ENCODE measurements at regions not wholly inside any gene's neighbourhood (a gene's known extent, or its start where the extent isn't known, plus 50 kb on each side); places are given as distances from the start of the nearest gene placed in this dataset.
"Not testable (repeated sequence)": the region's sequence is repeated elsewhere in the genome, so short reads cannot be mapped to it uniquely, and the experiment has no call there.

GRCh38 chr20:12733811-12734210, 275.0 kb upstream of the SPTLC3 start:
- Mint-ChIP-seq H3K4me3 (no peak overlapping the region), H3K27me3 (ENCODE audit: low read depth) (no peaks in the 10 kb centered on the region), H3K36me3 (ENCODE audit: insufficient read depth) (no peaks in the 10 kb centered on the region), H3K9me3 (peaks cover 11% of the 10 kb centered on the region), H3K4me1 (ENCODE audit: low read depth) (no peaks in the 10 kb centered on the region)
- DNase-seq: no peak
- ATAC-seq: no peak

DNA sequence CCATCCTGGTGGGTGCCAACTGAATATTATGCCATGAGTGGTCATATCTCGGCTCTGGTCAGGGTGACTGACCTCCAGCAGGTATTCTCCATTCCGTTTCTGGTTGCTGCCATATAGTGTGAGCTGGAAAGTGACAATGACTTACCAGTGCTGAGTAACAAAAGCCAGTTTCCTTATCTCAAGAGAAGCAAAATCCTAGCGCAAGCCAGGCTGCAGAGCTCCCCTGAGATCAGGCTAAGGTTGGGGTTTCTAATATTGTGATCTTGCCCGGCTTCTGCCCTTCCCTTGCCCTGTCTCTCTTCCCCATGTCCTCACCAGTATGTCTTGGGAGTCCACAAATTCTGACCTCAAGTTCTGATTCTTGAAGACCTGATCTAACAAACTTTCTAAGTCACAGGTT, 271.3 kb upstream of the SPTLC3 start:
- H3K27me3 Mint-ChIP-seq (ENCODE audit: low read depth): no peaks in the 10 kb centered on the region
- DNase-seq: no peak
- no peaks in the 10 kb centered on the region for H3K36me3 Mint-ChIP-seq (ENCODE audit: insufficient read depth)
- peaks cover 14% of the 10 kb centered on the region for H3K9me3 Mint-ChIP-seq
- H3K4me3 Mint-ChIP-seq: no peak overlapping the region
- no peak for ATAC-seq
- H3K4me1 Mint-ChIP-seq (ENCODE audit: low read depth): no peaks in the 10 kb centered on the region

DNA sequence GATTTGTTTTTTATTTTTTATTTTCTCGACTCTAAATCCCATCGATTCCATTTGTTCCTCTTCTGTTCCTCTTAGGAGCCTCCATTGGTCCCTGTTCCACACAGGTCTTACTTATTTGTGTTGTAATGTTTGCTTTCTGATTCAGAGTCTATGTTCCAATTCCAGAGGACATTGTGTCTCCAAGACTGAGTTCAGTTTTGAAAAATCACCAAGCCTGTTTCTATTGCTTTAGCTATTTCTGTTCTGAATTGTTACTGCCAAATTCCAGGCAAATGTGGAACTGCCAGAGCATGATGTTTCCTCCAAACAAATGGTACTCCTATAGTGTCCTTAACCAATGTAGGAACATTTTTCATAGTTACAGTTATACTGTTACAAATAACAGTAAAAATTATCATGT, 270.9 kb upstream of the SPTLC3 start:
- Mint-ChIP-seq H3K27me3 (ENCODE audit: low read depth) (no peaks in the 10 kb centered on the region), H3K4me3 (no peak overlapping the region), H3K9me3 (peaks cover 14% of the 10 kb centered on the region), H3K36me3 (ENCODE audit: insufficient read depth) (no peaks in the 10 kb centered on the region), H3K4me1 (ENCODE audit: low read depth) (no peaks in the 10 kb centered on the region)
- no peak for ATAC-seq
- no peak for DNase-seq

DNA sequence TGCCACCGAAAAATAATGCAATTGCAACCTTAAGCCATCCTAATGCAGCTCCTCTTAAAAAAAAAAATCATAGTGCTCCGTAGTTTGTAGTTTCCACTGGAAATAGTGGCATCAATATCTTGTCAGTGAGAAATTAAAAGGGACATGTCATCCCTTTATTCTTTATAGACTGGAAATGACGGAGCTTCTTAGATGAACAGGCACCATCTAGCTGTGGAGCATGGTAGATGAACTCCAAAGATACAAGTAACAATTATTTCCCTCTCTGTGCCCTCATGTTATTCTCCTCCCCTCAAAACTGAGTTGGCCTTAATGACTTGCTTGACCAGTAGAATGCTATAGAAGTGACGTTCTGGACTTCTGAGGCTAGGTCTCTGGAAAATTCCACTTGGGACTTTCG, 268.1 kb upstream of the SPTLC3 start:
- H3K4me3 Mint-ChIP-seq: no peak overlapping the region
- ATAC-seq (no peak), DNase-seq (no peak)
- H3K4me1 Mint-ChIP-seq (ENCODE audit: low read depth): no peaks in the 10 kb centered on the region
- H3K9me3 Mint-ChIP-seq: peaks cover 15% of the 10 kb centered on the region
- no peaks in the 10 kb centered on the region for H3K36me3 Mint-ChIP-seq (ENCODE audit: insufficient read depth)
- no peaks in the 10 kb centered on the region for H3K27me3 Mint-ChIP-seq (ENCODE audit: low read depth)

GRCh38 chr20:12744037-12744436, 264.7 kb upstream of the SPTLC3 start:
- Mint-ChIP-seq H3K36me3 (ENCODE audit: insufficient read depth) (no peaks in the 10 kb centered on the region), H3K4me3 (no peak overlapping the region), H3K4me1 (ENCODE audit: low read depth) (no peaks in the 10 kb centered on the region), H3K27me3 (ENCODE audit: low read depth) (no peaks in the 10 kb centered on the region), H3K9me3 (peaks cover 10% of the 10 kb centered on the region)
- ATAC-seq (no peak), DNase-seq (no peak)

- ATAC-seq (no peak), DNase-seq (no peak)
- H3K36me3 Mint-ChIP-seq (ENCODE audit: insufficient read depth): no peaks in the 10 kb centered on the region
- H3K27me3 Mint-ChIP-seq (ENCODE audit: low read depth): no peaks in the 10 kb centered on the region
- H3K4me3 Mint-ChIP-seq: no peak overlapping the region
- H3K9me3 Mint-ChIP-seq: peaks cover 8% of the 10 kb centered on the region
- no peaks in the 10 kb centered on the region for H3K4me1 Mint-ChIP-seq (ENCODE audit: low read depth)
These were observed 260.3 kb upstream of the SPTLC3 start for GRCh38 chr20:12748359-12748994.

- Mint-ChIP-seq H3K27me3 (ENCODE audit: low read depth) (no peaks in the 10 kb centered on the region), H3K4me1 (ENCODE audit: low read depth) (no peaks in the 10 kb centered on the region), H3K9me3 (peaks cover 9% of the 10 kb centered on the region), H3K36me3 (ENCODE audit: insufficient read depth) (no peaks in the 10 kb centered on the region), H3K4me3 (no peak overlapping the region)
- ATAC-seq (no peak), DNase-seq (no peak)
These were observed 258.6 kb upstream of the SPTLC3 start for GRCh38 chr20:12750221-12750620.

GRCh38 chr20:12752900-12753693, 255.7 kb upstream of the SPTLC3 start:
- not testable (repeated sequence) for H3K4me1 Mint-ChIP-seq (ENCODE audit: low read depth); DNase-seq; H3K4me3 Mint-ChIP-seq; H3K36me3 Mint-ChIP-seq (ENCODE audit: insufficient read depth); H3K27me3 Mint-ChIP-seq (ENCODE audit: low read depth); ATAC-seq
- peaks cover 15% of the 10 kb centered on the region for H3K9me3 Mint-ChIP-seq

DNA sequence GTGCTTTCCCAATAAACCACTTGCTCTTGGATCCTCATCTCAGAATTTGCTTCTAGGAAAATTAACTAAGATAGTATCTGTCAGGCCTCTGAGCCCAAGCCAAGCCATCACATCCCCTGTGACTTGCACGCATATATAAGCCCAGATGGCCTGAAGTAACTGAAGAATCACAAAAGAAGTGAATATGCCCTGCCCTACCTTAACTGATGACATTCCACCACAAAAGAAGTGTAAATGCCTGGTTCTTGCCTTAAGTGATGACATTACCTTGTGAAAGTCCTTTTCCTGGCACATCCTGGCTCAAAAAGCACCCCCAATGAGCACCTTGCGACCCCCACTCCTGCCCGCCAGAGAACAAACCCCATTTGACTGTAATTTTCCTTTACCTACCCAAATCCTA, 255.0 kb upstream of the SPTLC3 start:
- not testable (repeated sequence) for ATAC-seq; H3K4me3 Mint-ChIP-seq; H3K27me3 Mint-ChIP-seq (ENCODE audit: low read depth); H3K36me3 Mint-ChIP-seq (ENCODE audit: insufficient read depth); H3K4me1 Mint-ChIP-seq (ENCODE audit: low read depth); DNase-seq
- H3K9me3 Mint-ChIP-seq: peaks cover 15% of the 10 kb centered on the region

DNA sequence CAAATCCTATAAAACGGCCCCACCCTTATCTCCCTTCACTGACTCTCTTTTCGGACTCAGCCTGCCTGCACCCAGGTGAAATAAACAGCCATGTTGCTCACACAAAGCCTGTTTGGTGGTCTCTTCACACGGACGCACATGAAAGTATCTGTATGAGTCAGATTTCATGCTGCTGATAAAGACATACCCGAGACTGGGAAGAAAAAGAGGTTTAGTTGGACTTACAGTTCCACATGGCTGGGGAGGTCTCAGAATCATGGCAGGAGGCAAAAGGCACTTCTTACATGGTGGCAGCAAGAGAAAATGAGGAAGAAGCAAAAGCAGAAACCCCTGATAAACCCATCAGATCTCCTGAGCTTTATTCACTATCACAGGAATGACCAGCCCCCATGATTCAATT, 249.3 kb upstream of the SPTLC3 start:
- H3K36me3 Mint-ChIP-seq (ENCODE audit: insufficient read depth); H3K4me1 Mint-ChIP-seq (ENCODE audit: low read depth); DNase-seq; H3K9me3 Mint-ChIP-seq; H3K4me3 Mint-ChIP-seq; ATAC-seq; H3K27me3 Mint-ChIP-seq (ENCODE audit: low read depth): not testable (repeated sequence)

DNA sequence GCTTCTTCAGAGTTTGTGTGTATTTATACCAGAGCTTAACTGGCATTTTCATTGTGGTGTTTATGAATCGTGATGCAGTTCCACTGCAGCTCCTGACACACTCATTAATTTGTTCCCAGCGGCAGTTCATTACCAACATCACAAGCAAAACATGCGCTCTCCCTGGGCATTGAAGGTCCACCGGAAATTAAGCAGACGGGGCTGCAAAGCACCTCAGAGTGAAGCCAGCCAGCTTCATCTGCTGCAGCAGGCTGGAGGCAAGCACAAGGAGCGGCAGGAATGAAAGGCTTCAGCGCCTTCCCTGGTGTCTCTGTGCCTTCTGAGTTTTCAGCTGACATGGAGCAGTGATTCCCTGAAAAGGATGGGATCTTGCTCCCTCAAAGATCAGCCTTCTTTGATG, 246.0 kb upstream of the SPTLC3 start:
- H3K4me3 Mint-ChIP-seq: no peak overlapping the region
- ATAC-seq (no peak), DNase-seq (no peak)
- no peaks in the 10 kb centered on the region for H3K27me3 Mint-ChIP-seq (ENCODE audit: low read depth)
- no peaks in the 10 kb centered on the region for H3K4me1 Mint-ChIP-seq (ENCODE audit: low read depth)
- no peaks in the 10 kb centered on the region for H3K36me3 Mint-ChIP-seq (ENCODE audit: insufficient read depth)
- peaks cover 4% of the 10 kb centered on the region for H3K9me3 Mint-ChIP-seq

- H3K4me1 Mint-ChIP-seq (ENCODE audit: low read depth): no peaks in the 10 kb centered on the region
- H3K36me3 Mint-ChIP-seq (ENCODE audit: insufficient read depth): no peaks in the 10 kb centered on the region
- H3K27me3 Mint-ChIP-seq (ENCODE audit: low read depth): no peaks in the 10 kb centered on the region
- ATAC-seq (no peak), DNase-seq (no peak)
- H3K9me3 Mint-ChIP-seq: peaks cover 4% of the 10 kb centered on the region
- no peak overlapping the region for H3K4me3 Mint-ChIP-seq
These were observed 245.4 kb upstream of the SPTLC3 start for GRCh38 chr20:12763406-12763805.

- no peak for DNase-seq
- Mint-ChIP-seq H3K27me3 (ENCODE audit: low read depth) (no peaks in the 10 kb centered on the region), H3K9me3 (peaks cover 4% of the 10 kb centered on the region)
These were observed 244.7 kb upstream of the SPTLC3 start for GRCh38 chr20:12764053-12764452.

DNA sequence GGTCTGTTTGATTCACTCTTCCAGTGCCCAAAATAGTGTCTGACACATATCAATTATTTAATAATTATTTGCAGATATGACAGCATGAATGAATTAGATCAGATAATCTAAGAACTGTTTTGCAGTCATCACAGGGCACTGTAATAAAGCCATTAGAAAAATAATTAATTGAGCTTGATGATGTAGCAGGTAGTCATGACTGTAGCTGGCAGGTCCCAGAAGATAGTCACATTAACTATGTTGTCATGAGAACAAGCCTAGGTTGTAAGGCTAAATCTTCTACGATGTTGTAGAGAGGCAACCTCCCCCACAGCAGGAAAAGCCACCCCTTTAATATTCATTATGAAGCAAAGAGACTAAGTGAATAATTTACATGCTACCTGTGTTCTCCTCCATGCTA, 243.9 kb upstream of the SPTLC3 start:
- Mint-ChIP-seq H3K27me3 (ENCODE audit: low read depth) (no peaks in the 10 kb centered on the region), H3K4me1 (ENCODE audit: low read depth) (no peaks in the 10 kb centered on the region), H3K4me3 (no peak overlapping the region), H3K36me3 (ENCODE audit: insufficient read depth) (no peaks in the 10 kb centered on the region), H3K9me3 (peaks cover 2% of the 10 kb centered on the region)
- DNase-seq (no peak), ATAC-seq (no peak)

More at GRCh38 chr20:12764053-12764452, 244.7 kb upstream of the SPTLC3 start:
- no peaks in the 10 kb centered on the region for H3K36me3 Mint-ChIP-seq (ENCODE audit: insufficient read depth)
- ATAC-seq: no peak
- H3K4me3 Mint-ChIP-seq: no peak overlapping the region
- no peaks in the 10 kb centered on the region for H3K4me1 Mint-ChIP-seq (ENCODE audit: low read depth)

- Mint-ChIP-seq H3K4me1 (ENCODE audit: low read depth) (no peaks in the 10 kb centered on the region), H3K4me3 (no peak overlapping the region)
These were observed 234.8 kb upstream of the SPTLC3 start for GRCh38 chr20:12773936-12774335.

More at GRCh38 chr20:12773936-12774335, 234.8 kb upstream of the SPTLC3 start:
- no peak for DNase-seq
- no peaks in the 10 kb centered on the region for H3K36me3 Mint-ChIP-seq (ENCODE audit: insufficient read depth)
- no peaks in the 10 kb centered on the region for H3K27me3 Mint-ChIP-seq (ENCODE audit: low read depth)
- H3K9me3 Mint-ChIP-seq: peaks cover 14% of the 10 kb centered on the region
- no peak for ATAC-seq
